H54 (cell line): ENCODE measurements at regions not wholly inside any gene's neighbourhood (a gene's known extent, or its start where the extent isn't known, plus 50 kb on each side); places are given as distances from the start of the nearest gene placed in this dataset.

Experiments used
- DNase-seq: peaks from one replicate; pipeline ENCODE4 v3.0.0; 2011; ENCODE audit warnings: low spot score, mixed read lengths; ENCODE audit not compliant: insufficient read length
- FAIRE-seq: peaks from 3 replicates; lab custom pipeline; 2011; peaks lifted over from hg19 to GRCh38; lab: Jason Lieb, UNC
- POLR2A ChIP-seq: IDR thresholded peaks from 2 replicates; pipeline ENCODE4 v1.6.1; 2011; ENCODE audit warnings: low read depth, mild to moderate bottlenecking, low read length

DNA sequence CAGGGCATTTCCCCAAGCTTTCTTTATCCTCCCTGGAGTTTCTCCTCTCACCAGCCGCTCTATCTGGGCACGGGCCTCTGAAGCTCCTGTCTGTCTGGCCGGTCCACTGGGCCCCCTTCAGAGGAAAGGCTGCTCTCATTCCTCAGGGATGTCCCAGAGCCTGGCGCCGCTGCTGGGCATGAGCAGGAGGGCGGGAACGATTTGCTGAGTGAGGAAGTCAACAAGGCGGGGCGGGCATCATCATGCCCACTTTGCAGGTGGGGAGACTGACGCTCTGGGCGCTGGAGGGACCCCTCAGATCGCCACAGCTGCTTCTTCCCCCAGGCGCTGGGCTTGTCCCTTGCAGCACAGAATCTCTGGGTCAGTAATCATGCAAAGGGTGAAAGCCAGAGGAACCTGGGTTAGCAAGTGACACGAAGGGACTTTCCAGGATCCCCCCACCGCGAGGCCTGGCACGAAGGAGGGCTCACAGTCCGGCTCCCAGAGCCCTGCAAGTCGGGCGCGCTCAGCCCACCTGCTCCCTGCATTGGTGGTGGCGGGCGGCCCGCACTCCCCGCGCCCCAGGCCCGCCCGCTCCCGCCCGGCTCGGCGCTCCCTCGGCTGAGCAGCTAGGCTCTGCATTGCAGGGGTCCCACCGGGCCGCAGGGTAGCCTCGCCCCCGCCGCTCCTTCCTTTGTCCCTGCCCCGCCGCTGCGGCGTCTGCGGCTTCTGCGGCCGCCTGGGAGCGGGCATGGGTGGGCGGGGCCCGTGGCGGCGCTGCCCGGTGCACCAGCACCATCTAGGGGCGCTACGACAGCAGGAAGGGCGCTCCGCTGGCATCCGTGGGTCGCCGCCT lies 157.8 kb downstream of the CYRIA start:
- DNase-seq (no peak), FAIRE-seq (no peak)
- TF ChIP-seq POLR2A = no peak

DNA sequence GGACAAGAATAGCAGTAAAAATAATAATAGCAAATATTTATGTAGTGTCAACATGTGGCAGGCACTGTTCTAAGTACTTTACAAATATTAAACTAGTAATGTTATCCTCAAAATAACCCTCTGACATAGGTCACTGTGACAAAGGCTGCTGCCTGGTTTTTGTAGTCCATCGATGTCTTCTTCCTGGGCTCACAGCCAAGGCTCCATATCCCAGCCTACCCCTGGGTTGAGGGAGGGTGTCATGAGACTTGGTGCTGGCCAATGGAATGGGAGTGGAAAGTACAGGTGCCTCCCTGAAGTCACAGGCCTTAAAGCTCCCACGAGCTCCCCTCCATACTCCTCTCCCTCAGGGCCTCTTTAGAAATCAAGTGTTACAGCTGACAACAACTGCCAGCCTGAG lies 159.3 kb downstream of the CYRIA start:
- no peak for TF ChIP-seq POLR2A
- FAIRE-seq (no peak), DNase-seq (no peak)

DNA sequence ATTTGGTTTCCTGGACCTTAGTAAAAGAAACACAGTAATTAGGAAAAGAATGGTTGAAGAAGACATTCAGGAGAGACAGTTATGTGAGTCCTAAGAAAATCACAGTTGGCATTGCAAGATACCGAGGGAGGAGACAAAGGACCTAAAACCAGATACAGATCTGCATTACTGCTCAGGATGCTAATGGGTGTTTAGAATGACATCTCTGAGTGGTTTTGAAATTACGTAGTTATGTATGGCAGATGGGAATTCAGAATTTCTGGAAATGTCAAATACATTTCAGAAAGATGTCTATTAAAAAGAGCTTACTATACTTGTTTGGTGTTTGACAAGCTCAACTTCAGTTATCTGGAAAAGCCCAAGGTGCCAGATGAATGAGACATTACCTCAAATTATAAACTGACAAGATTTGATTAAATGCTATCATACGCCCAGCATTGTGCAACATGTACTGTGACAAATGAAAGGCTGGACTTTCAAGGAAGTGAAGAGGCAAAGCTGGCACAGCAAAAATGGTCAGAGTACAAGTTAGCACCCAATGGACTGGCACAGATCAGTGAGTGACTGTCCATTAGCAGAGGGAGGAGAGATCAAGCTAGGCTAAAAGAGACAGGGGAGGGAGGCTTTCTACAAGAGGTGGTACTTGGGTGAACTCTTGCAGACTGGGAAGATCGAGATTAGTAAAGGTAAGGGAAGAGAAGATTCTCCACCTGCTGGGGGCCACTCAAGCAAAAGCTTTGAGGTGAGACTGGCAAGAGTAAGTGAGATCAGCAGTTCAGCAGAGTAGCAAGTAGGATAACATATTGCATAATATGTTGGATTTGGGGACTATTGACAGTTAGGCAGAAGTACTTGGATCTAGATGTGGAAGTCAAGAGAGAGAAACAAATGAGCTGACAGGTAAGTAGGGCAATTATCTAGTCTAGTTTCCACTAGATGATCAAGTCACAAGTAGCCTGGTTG lies 168.9 kb downstream of the CYRIA start:
- no peak for DNase-seq
- FAIRE-seq = no peak
- TF ChIP-seq POLR2A = no peak

DNA sequence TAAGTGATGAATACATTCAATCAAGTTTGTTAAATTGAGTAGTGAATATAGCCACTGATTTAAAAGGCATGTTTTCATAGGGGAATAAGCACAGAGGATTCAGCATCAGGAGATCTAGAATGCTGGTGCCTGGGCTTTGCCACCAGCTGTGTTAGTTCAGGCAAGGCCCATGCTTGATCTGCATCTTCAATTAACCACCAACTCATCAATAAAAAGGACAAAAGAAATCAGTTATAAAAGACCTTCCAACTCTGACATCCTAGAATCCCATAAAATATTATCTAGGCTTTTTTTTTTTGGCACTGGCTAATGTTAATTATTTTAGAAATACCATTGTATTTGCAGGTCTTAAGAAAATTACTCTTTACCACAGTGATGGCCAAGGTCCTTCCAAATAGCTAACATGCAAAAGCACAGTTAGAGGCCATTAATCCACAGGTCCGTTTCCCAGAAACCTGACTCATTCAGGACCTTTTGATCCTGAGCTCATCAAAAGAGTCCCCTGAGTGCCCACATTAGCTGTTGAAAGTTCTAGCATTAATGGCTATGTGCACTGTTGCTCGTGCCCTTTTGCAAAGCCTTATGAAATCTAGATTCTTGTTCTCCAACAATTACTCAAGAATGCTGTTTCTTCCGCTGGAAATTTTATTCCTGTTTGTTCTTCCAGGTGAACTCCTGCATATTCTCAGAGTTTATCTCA lies 170.0 kb downstream of the CYRIA start:
- no peak for TF ChIP-seq POLR2A
- DNase-seq (no peak), FAIRE-seq (no peak)

GRCh38 chr2:16494836-16495508 lies 170.7 kb downstream of the CYRIA start:
- no peak for TF ChIP-seq POLR2A
- no peak for FAIRE-seq

DNA sequence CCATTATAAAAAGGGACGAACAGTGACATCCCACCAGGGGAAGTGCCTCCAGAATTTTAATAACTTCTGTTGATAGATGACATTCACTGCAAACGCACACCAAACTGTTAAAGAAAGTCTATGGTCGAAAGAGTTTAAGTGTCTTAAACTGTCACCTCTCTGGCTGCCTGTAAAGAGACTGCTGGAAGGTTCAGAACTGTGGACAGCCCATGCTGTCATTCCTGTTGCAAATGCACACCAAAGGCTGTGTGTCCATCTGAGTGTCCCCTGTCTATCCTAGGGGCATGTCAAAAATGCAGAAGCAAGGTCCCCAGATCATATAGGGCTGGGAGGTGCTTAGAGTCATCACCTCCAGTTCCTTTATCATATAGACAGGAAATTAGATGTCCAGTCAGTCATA lies 171.8 kb downstream of the CYRIA start:
- TF ChIP-seq POLR2A = no peak
- FAIRE-seq (no peak), DNase-seq (no peak)

More at GRCh38 chr2:16494836-16495508, 170.7 kb downstream of the CYRIA start:
- DNase-seq = no peak

GRCh38 chr2:16487686-16488085 lies 177.9 kb downstream of the CYRIA start:
- FAIRE-seq (no peak), DNase-seq (no peak)

DNA sequence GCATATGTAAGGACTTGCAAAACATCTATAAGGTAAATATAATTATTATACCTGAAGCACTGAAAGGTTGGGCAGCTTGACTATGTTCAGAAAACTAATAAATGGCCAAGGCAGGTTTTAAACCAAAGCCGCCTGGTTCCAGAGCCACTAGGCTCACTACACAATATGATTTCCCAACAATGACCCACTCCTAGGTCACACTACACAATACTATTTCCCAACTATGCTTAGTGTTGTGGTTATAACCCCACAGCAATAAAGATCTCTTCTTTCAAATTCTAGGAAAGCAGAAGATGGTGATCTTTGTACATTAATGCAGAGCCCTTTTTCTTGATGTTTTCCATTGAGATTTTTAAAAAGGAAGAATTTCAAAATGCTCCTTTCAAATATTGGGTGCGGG lies 180.4 kb downstream of the CYRIA start:
- no peak for TF ChIP-seq POLR2A
- DNase-seq = no peak
- FAIRE-seq = no peak

More at GRCh38 chr2:16487686-16488085, 177.9 kb downstream of the CYRIA start:
- TF ChIP-seq POLR2A = no peak

DNA sequence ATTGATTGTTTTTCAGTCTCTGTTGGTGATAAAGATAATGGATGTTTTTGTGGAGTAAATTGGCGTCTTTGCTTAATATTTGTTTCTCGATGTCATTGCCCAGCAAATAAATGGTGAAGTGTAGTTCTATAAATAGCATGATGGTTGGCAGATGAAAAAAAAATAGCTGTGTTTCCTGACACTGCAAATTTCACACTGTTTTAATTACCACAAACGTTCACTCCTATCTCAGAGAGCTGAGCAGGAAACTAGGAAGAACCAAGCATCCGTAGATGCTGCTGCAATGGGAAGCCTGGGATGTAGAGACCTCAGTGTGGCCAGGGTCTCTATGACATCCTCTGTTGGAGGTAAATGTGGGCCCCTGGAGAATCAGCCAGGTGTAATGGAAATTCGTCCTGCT lies 183.2 kb downstream of the CYRIA start:
- no peak for FAIRE-seq
- TF ChIP-seq POLR2A = no peak
- DNase-seq = no peak

- no peak for DNase-seq
- TF ChIP-seq POLR2A = no peak
- FAIRE-seq = no peak
Observed at GRCh38 chr2:16481351-16481750, 184.3 kb downstream of the CYRIA start.

- FAIRE-seq = no peak
- DNase-seq = no peak
- no peak for TF ChIP-seq POLR2A
Observed at GRCh38 chr2:16479721-16480120, 185.9 kb downstream of the CYRIA start.

GRCh38 chr2:16478434-16479210 lies 187.0 kb downstream of the CYRIA start:
- TF ChIP-seq POLR2A = no peak
- FAIRE-seq (no peak), DNase-seq (no peak)
